Suppressor macrophage (primary cell): ENCODE measurements at regions not wholly inside any gene's neighbourhood (a gene's known extent, or its start where the extent isn't known, plus 50 kb on each side); places are given as distances from the start of the nearest gene placed in this dataset.
"Not testable (repeated sequence)": the region's sequence is repeated elsewhere in the genome, so short reads cannot be mapped to it uniquely, and the experiment has no call there.

Source experiments
- DNase-seq, 4 experiments: peaks; one replicate each; pipeline ENCODE4 v3.0.0-alpha.2; 2020 to 2022

- not testable (repeated sequence) for DNase-seq
These were observed 109.7 kb upstream of the ZNG1E start for GRCh38 chr9:65566018-65566417.

GRCh38 chr9:65519018-65519417 is 156.7 kb upstream of the ZNG1E start:
- not testable (repeated sequence) for DNase-seq

GRCh38 chr9:65514465-65514864 is 161.3 kb upstream of the ZNG1E start:
- DNase-seq: not testable (repeated sequence)

- not testable (repeated sequence) for DNase-seq
These were observed 167.8 kb upstream of the ZNG1E start for GRCh38 chr9:65507897-65508296.

- not testable (repeated sequence) for DNase-seq
These were observed 171.0 kb upstream of the ZNG1E start for GRCh38 chr9:65504686-65505085.

GRCh38 chr9:65503696-65504095 is 172.0 kb upstream of the ZNG1E start:
- not testable (repeated sequence) for DNase-seq

- peak in 2 of 4 experiments; percentile 9 to 27 for DNase-seq
These were observed 192.8 kb upstream of the ZNG1E start for GRCh38 chr9:65482890-65483289.

- DNase-seq: not testable (repeated sequence)
These were observed 194.4 kb upstream of the ZNG1E start for GRCh38 chr9:65481291-65481690.

GRCh38 chr9:65474891-65475290 is 189.9 kb upstream of the FOXD4L5 start:
- not testable (repeated sequence) for DNase-seq

GRCh38 chr9:65473059-65473822 is 188.2 kb upstream of the FOXD4L5 start:
- DNase-seq: peak in 2 of 4 experiments; percentile 14 to 16

- DNase-seq: not testable (repeated sequence)
These were observed 186.1 kb upstream of the FOXD4L5 start for GRCh38 chr9:65471106-65471505.

GRCh38 chr9:65466911-65467734 is 182.1 kb upstream of the FOXD4L5 start:
- not testable (repeated sequence) for DNase-seq

- not testable (repeated sequence) for DNase-seq
These were observed 180.4 kb upstream of the FOXD4L5 start for GRCh38 chr9:65465246-65465895.

GRCh38 chr9:65462476-65462875 is 177.5 kb upstream of the FOXD4L5 start:
- not testable (repeated sequence) for DNase-seq

- no peak for DNase-seq
These were observed 174.8 kb upstream of the FOXD4L5 start for GRCh38 chr9:65459756-65460320.

GRCh38 chr9:65458992-65459391 is 174.0 kb upstream of the FOXD4L5 start:
- no peak for DNase-seq

- DNase-seq: no peak
These were observed 173.5 kb upstream of the FOXD4L5 start for GRCh38 chr9:65458465-65458864.

- DNase-seq: not testable (repeated sequence)
These were observed 172.0 kb upstream of the FOXD4L5 start for GRCh38 chr9:65456991-65457390.

- not testable (repeated sequence) for DNase-seq
These were observed 171.0 kb upstream of the FOXD4L5 start for GRCh38 chr9:65455751-65456647.

GRCh38 chr9:65455136-65455535 is 170.1 kb upstream of the FOXD4L5 start:
- DNase-seq: not testable (repeated sequence)

- DNase-seq: not testable (repeated sequence)
These were observed 169.7 kb upstream of the FOXD4L5 start for GRCh38 chr9:65454666-65455065.

GRCh38 chr9:65454034-65454433 is 169.0 kb upstream of the FOXD4L5 start:
- not testable (repeated sequence) for DNase-seq
